Progenitor cell of endocrine pancreas (in vitro differentiated cells): ENCODE measurements at regions not wholly inside any gene's neighbourhood (a gene's known extent, or its start where the extent isn't known, plus 50 kb on each side); places are given as distances from the start of the nearest gene placed in this dataset.
"Not testable (repeated sequence)": the region's sequence is repeated elsewhere in the genome, so short reads cannot be mapped to it uniquely, and the experiment has no call there.

Experiments used
- DNase-seq: peaks from one replicate; pipeline ENCODE4 v3.0.0; 2021; ENCODE audit warnings: low spot score; ENCODE audit not compliant: unreplicated experiment
- H3K27ac Mint-ChIP-seq: 2 replicates; pipeline ENCODE4 v1.8.0; 2021; ENCODE audit warnings: mild to moderate bottlenecking, moderate library complexity, mixed read lengths
- H3K27me3 Mint-ChIP-seq: 2 replicates; pipeline ENCODE4 v1.8.0; 2021; ENCODE audit warnings: mixed read lengths
- H3K36me3 Mint-ChIP-seq: 2 replicates; pipeline ENCODE4 v1.8.0; 2022; ENCODE audit warnings: mixed read lengths; ENCODE audit not compliant: insufficient read depth
- H3K4me1 Mint-ChIP-seq: 2 replicates; pipeline ENCODE4 v1.8.0; 2021; ENCODE audit warnings: low read depth, mixed read lengths
- H3K4me3 Mint-ChIP-seq: 2 replicates; pipeline ENCODE4 v1.8.0; 2021; ENCODE audit warnings: low read depth, mild to moderate bottlenecking, moderate library complexity, mixed read lengths
- H3K9me3 Mint-ChIP-seq: 2 replicates; pipeline ENCODE4 v1.8.0; 2021; ENCODE audit warnings: low read depth, mixed read lengths
- CTCF ChIP-seq: fragments of 200-600 bp; sonication (generic); IDR thresholded peaks from one replicate; pipeline ENCODE4 v1.5.0; 2021; ENCODE audit warnings: antibody characterized with exemption, mild to moderate bottlenecking; ENCODE audit not compliant: unreplicated experiment

DNA sequence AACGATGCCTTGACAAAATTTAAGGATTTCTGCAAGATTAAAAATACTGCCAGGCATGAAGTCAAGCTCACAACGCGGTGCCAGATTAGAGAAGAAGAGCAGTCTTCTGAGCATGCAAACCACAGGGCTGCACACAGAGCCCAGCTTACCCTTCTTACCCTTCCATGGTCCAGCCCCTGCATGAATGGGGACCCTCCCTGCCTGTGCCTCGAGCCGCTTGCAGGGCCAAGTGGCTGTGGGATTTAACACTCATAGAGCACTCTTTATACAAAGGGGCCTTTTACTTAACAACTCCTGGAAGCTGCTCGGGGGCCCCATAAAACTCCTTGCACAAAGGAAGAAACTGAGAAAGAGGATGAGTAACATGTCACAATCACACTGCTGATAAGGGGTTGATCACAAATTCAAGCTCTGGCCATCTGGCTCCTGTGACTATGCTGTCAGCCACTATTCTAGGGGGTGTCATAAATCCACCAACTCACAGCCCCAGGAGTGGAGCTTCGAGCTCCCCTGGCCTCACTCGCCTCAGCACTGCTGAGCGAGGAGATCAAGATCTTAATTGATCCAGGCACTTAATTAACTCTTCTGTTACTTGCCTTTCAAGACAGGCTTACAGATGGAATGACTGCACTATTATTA is 514.8 kb downstream of the TNS3 start:
- Mint-ChIP-seq H3K27ac (no peak overlapping the region), H3K36me3 (no peaks in the 10 kb centered on the region), H3K4me1 (peaks cover 8% of the 10 kb centered on the region), H3K9me3 (peaks cover 12% of the 10 kb centered on the region), H3K4me3 (no peak overlapping the region), H3K27me3 (peaks cover 4% of the 10 kb centered on the region)
- TF ChIP-seq CTCF = no peak
- DNase-seq = no peak

DNA sequence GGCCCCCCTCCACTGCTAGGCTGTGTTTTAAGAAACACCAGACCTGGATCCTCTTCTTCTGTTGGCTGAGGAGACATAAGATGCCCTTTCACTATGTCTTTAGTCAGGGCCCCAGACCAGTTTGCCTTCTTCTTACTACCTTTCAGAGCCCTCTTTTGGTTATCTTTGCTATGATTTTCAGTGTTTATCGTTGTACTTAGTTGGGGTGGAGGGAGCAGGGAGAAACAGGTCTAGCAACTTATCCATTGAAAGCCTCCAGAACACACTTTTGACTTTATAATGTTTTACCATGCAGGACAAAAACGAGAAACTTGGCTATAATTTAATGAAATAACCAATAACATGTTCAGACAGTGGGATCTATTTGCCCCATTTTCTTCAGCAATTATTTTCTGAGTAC is 525.2 kb downstream of the TNS3 start:
- H3K36me3 Mint-ChIP-seq = peaks cover 4% of the 10 kb centered on the region
- H3K4me3 Mint-ChIP-seq = no peak overlapping the region
- H3K9me3 Mint-ChIP-seq = peaks cover 8% of the 10 kb centered on the region
- no peaks in the 10 kb centered on the region for H3K27me3 Mint-ChIP-seq
- DNase-seq = no peak
- H3K27ac Mint-ChIP-seq = no peak overlapping the region
- peaks cover 6% of the 10 kb centered on the region for H3K4me1 Mint-ChIP-seq
- no peak for TF ChIP-seq CTCF

- not testable (repeated sequence) for H3K9me3 Mint-ChIP-seq, H3K4me3 Mint-ChIP-seq, DNase-seq, H3K4me1 Mint-ChIP-seq, H3K27ac Mint-ChIP-seq, H3K27me3 Mint-ChIP-seq, H3K36me3 Mint-ChIP-seq
Measured at GRCh38 chr7:47052541-47053208, 529.2 kb downstream of the TNS3 start.

- no peaks in the 10 kb centered on the region for H3K27me3 Mint-ChIP-seq
- peaks cover 8% of the 10 kb centered on the region for H3K4me1 Mint-ChIP-seq
- peaks cover 8% of the 10 kb centered on the region for H3K9me3 Mint-ChIP-seq
- H3K27ac Mint-ChIP-seq = no peak overlapping the region
- TF ChIP-seq CTCF = no peak
- peaks cover 4% of the 10 kb centered on the region for H3K36me3 Mint-ChIP-seq
- no peak for DNase-seq
- no peak overlapping the region for H3K4me3 Mint-ChIP-seq
Measured at GRCh38 chr7:47049234-47049774, 532.6 kb downstream of the TNS3 start.

- Mint-ChIP-seq H3K36me3 (no peaks in the 10 kb centered on the region), H3K4me1 (peaks cover 8% of the 10 kb centered on the region), H3K4me3 (no peak overlapping the region), H3K27me3 (no peaks in the 10 kb centered on the region), H3K9me3 (no peaks in the 10 kb centered on the region), H3K27ac (no peak overlapping the region)
- no peak for TF ChIP-seq CTCF
- DNase-seq = no peak
Measured at GRCh38 chr7:47047384-47047783, 534.5 kb downstream of the TNS3 start.

DNA sequence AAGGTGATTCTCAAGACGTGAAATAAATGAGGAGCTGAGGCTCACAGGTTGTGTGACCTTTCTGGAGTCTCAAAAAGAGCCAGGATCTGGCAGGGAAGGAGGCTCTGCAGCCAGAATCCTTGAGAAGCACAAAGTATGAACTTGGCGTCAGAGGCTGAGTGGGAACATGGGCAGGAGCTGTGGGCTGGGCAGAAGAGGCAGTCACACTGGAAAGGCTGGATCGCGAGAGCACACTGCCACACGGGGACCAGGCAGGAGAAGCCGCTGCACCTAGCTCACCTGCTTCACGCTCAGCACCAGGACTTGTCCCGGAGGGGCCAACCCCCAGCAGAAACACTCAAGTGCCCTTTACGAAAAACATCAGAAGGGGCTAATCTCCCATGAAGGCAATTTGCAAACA is 535.0 kb downstream of the TNS3 start:
- Mint-ChIP-seq H3K27ac (no peak overlapping the region), H3K27me3 (no peaks in the 10 kb centered on the region), H3K4me3 (no peak overlapping the region), H3K4me1 (peaks cover 8% of the 10 kb centered on the region), H3K36me3 (no peaks in the 10 kb centered on the region), H3K9me3 (no peaks in the 10 kb centered on the region)
- DNase-seq = no peak
- TF ChIP-seq CTCF = no peak
